ENCODE measurements at regions not wholly inside any gene's neighbourhood (a gene's known extent, or its start where the extent isn't known, plus 50 kb on each side); places are given as distances from the start of the nearest gene placed in this dataset.

- DNase-seq (ENCODE audit: low read depth) = no peak
Measured at GRCh38 chr12:115174920-115175319, 490.9 kb upstream of the TBX3 start.

DNA sequence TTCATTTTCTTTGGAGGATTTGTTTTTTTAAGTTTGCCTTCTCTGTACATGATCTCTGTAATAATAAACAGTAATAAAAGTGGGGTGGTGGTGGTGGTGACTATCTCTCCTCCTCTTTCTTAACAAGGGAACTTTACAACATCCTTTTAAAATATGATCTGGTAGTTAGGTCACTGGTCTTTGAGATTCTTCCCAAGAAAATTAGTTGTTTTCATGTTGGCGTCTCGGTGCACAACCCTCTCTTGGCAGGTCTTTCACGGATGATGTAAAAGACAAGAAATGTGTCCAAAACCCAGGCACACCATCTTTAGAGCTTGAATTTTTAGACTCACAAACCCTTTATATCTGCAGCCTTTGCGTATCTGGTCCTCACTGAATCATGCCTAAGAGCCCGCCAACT lies 488.5 kb upstream of the TBX3 start:
- DNase-seq (ENCODE audit: low read depth) = no peak

DNA sequence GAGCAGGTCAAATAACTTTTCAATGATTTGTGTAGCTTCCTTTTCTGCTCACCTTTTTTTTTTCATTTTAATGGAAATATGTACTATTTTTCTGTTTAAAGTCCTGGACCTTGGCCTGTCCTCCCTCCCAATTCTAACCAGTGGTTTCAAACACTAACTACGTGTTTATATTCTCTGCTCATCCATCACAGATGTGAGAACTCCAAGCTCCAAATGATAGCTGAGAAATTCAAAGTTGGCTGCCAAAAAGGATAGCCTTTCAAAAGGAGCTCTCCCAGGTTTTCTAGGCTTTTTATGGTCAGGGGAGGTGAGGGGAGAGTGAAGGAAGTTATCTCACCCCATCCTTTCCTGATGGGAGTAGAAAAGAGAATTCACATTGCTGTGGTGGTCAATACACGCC lies 486.0 kb upstream of the TBX3 start:
- no peak for DNase-seq (ENCODE audit: low read depth)

- no peak for DNase-seq (ENCODE audit: low read depth)
Measured at GRCh38 chr12:115166698-115167315, 482.8 kb upstream of the TBX3 start.

DNA sequence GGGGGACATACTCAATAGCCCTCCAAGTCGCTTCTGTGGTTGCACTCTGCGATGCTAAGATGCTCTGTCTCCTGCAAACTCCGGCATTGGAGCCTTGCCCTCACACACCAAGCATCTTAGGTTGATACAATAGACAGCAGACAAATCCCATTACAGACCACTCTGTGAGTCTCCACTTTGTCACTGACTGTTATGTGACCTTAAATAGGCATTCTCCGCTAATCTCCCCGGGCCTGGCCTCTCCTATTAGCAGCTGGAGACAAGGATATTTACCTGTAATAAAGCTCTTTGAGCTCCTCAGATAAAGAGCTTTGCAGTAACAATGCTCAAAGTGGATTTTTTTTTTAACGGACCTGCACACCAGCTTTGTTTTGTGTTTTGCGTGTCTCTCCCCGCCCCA lies 479.7 kb upstream of the TBX3 start:
- no peak for DNase-seq (ENCODE audit: low read depth)

- no peak for DNase-seq (ENCODE audit: low read depth)
Measured at GRCh38 chr12:115160271-115161128, 476.5 kb upstream of the TBX3 start.

- no peak for DNase-seq (ENCODE audit: low read depth)
Measured at GRCh38 chr12:115158816-115159215, 474.8 kb upstream of the TBX3 start.

- DNase-seq (ENCODE audit: low read depth) = no peak
Measured at GRCh38 chr12:115155665-115156645, 472.0 kb upstream of the TBX3 start.

DNA sequence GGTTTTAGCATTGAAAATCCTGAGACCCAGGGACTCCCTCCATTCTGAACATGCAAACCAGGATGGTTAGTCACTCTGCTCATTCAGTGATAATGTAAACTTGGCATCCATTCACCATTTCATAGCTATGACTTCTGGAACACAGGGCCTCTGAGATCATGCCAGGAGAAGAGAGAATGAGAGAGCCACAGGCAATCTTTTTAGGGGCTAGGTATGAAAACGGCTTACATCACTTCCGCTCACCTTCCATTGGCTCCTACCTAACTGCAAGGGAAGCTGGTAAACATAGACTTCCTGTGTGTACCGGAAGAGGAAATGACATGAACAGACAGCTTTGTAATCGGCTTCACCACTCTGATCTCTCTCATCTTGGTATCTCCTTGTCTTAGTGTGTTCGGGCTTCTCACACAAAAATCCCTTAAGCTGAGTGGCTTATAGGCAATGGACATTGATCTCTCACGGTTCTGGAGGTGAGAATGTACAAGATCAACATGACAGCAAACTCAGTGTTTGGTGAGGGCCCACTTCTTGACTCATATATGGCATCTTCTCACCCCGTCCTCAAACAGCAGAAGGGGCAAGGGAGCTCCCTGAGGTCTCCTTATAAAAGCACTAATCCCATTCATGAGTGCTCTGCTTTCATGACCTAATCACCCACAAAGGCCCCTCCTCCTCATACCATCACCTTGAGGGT lies 465.9 kb upstream of the TBX3 start:
- DNase-seq (ENCODE audit: low read depth) = no peak

GRCh38 chr12:115149279-115149678 lies 465.3 kb upstream of the TBX3 start:
- no peak for DNase-seq (ENCODE audit: low read depth)

GRCh38 chr12:115147916-115148315 lies 463.9 kb upstream of the TBX3 start:
- DNase-seq (ENCODE audit: low read depth) = no peak

- no peak for DNase-seq (ENCODE audit: low read depth)
Measured at GRCh38 chr12:115146453-115146852, 462.5 kb upstream of the TBX3 start.

GRCh38 chr12:115144425-115144824 lies 460.4 kb upstream of the TBX3 start:
- no peak for DNase-seq (ENCODE audit: low read depth)

- no peak for DNase-seq (ENCODE audit: low read depth)
Measured at GRCh38 chr12:115140981-115141655, 457.1 kb upstream of the TBX3 start.

DNA sequence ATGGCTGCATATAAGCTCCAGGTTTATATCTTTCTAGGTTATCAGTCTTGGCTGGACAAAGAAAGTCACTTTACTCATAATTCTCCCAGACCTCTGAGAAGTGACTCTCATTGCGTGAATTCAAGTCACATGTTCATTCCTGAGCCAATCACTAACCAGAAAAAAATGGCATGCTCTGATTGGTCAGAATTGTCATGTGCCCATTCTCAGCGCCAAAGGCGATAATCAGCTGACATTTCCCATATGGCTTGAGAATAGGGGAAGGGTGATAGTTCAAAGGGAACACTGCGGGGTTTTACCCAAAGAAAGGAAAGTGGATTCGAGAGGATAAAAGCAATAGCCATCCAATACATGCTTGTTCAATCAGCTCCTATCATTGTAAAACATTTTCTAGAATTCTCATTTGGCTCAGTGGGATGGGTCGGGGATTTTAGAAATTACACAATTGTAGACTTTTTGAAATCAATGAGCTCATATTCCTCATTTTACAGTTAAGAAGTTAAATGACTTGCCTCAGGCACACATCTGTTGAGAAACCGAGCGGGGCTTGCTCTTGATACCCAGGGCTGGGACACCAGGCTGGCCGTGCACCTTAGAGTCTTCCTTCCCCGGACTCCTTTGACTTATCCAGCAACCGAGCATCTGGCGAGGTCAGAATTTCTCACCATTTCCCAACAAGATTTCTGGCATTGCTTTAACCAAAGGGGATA lies 454.0 kb upstream of the TBX3 start:
- DNase-seq (ENCODE audit: low read depth) = no peak

GRCh38 chr12:115135800-115136211 lies 451.8 kb upstream of the TBX3 start:
- no peak for DNase-seq (ENCODE audit: low read depth)

DNA sequence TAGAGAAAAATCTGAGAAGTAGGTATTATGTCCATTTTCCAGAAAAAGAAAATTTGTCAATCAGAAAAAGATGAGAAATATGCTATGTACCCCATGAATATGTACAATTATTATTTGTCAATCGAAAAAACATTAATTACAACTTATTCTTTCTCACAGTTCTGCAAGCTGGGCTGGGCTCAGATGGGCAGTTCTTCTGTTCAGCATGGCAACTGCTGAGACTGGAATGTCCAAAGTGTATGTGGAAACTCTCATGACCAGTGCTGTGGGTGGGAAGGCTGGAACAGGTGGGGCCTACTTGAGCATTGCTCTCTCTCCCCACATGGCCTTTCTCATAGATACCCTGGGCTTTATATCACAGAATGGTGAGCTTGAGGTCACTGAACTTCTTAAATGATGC lies 450.3 kb upstream of the TBX3 start:
- DNase-seq (ENCODE audit: low read depth) = no peak

GRCh38 chr12:115132905-115133304 lies 448.9 kb upstream of the TBX3 start:
- no peak for DNase-seq (ENCODE audit: low read depth)

- no peak for DNase-seq (ENCODE audit: low read depth)
Measured at GRCh38 chr12:115132145-115132544, 448.2 kb upstream of the TBX3 start.

DNA sequence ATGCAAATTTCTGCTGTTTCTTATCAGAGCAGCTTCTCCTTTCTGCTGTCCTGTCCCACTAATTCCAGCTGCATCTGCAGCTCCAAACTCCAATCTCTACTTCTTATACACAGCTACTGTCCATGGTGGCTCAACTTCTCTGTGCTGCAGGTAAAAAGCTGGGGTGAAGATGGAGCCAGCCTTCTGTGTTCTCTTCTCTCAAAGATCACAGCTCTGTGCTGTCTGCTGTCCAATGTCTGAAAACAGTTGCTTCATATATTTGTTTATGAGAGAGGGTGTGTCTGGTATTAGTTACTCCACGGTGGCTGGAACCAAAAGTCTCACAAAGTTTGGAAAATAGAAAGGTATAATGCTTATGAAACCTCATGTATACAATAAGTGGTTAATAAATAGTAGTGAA lies 445.8 kb upstream of the TBX3 start:
- DNase-seq (ENCODE audit: low read depth) = no peak

DNA sequence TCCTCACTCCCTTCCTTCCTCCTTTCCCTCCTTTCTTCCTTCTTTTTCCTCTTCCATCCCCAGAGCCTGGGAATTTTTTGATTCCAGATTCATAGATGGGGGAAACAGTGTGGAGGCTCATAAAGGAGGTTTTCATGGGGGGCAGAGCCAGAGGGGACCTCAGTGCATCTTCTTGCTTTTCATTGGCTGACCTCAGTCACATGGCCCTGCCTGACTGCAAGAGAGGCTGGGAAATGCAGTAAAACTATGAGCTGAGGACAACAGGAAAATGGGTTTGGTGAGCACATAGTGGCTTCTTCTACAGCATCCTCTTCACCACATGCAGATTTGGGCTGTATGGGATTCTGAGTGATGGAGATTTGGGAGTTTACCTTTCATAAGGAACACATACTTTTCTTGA lies 437.1 kb upstream of the TBX3 start:
- no peak for DNase-seq (ENCODE audit: low read depth)

All from T-helper 22 cell (primary cell).